ENCODE measurements at regions not wholly inside any gene's neighbourhood (a gene's known extent, or its start where the extent isn't known, plus 50 kb on each side); places are given as distances from the start of the nearest gene placed in this dataset.

DNA sequence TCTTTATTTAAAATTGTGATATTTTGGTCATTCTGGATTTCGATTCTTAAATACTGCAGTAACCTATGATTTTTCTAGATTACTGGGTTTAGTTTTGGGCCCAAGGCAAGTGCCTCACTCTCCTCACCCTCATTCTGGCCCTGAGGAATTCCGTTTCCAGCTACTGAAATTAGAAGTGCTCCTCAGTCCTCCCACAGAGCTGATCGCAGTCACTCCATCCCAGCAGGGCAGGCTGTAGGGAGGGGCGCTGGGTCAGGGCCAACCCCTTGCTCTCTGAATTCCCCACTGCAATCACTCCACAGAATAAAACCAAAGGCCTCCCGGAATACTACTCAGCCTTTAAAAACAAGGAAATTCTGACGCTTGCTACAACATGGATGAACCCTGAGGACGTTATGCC lies 66.5 kb upstream of the DIO3 start:
- TF ChIP-seq, protein P1, sequence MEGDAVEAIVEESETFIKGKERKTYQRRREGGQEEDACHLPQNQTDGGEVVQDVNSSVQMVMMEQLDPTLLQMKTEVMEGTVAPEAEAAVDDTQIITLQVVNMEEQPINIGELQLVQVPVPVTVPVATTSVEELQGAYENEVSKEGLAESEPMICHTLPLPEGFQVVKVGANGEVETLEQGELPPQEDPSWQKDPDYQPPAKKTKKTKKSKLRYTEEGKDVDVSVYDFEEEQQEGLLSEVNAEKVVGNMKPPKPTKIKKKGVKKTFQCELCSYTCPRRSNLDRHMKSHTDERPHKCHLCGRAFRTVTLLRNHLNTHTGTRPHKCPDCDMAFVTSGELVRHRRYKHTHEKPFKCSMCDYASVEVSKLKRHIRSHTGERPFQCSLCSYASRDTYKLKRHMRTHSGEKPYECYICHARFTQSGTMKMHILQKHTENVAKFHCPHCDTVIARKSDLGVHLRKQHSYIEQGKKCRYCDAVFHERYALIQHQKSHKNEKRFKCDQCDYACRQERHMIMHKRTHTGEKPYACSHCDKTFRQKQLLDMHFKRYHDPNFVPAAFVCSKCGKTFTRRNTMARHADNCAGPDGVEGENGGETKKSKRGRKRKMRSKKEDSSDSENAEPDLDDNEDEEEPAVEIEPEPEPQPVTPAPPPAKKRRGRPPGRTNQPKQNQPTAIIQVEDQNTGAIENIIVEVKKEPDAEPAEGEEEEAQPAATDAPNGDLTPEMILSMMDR (IDR thresholded peaks at IDR 0.05; ENCODE audit: borderline replicate concordance, extremely low read depth, low read length, poor library complexity, severe bottlenecking) = no peak
- TF ChIP-seq EZH2 (IDR thresholded peaks at IDR 0.05; ENCODE audit: borderline replicate concordance, low read depth, low read length, severe bottlenecking) = no peak
